Neural progenitor cell (in vitro differentiated cells): ENCODE measurements at regions not wholly inside any gene's neighbourhood (a gene's known extent, or its start where the extent isn't known, plus 50 kb on each side); places are given as distances from the start of the nearest gene placed in this dataset.

ENCODE experiments used
- EZH2phosphoT487 ChIP-seq: fragments of 200-600 bp; sonication (generic); IDR thresholded peaks from 2 replicates; pipeline ENCODE4 v1.6.1; 2017; ENCODE audit warnings: antibody characterized with exemption
- TF ChIP-seq, protein P1 (sequence below): fragments of 200-600 bp; sonication (generic); IDR thresholded peaks from 2 replicates; pipeline ENCODE4 v1.5.1; 2017; ENCODE audit warnings: antibody characterized with exemption, mild to moderate bottlenecking

- TF ChIP-seq, protein P1, sequence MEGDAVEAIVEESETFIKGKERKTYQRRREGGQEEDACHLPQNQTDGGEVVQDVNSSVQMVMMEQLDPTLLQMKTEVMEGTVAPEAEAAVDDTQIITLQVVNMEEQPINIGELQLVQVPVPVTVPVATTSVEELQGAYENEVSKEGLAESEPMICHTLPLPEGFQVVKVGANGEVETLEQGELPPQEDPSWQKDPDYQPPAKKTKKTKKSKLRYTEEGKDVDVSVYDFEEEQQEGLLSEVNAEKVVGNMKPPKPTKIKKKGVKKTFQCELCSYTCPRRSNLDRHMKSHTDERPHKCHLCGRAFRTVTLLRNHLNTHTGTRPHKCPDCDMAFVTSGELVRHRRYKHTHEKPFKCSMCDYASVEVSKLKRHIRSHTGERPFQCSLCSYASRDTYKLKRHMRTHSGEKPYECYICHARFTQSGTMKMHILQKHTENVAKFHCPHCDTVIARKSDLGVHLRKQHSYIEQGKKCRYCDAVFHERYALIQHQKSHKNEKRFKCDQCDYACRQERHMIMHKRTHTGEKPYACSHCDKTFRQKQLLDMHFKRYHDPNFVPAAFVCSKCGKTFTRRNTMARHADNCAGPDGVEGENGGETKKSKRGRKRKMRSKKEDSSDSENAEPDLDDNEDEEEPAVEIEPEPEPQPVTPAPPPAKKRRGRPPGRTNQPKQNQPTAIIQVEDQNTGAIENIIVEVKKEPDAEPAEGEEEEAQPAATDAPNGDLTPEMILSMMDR: no peak
- TF ChIP-seq EZH2phosphoT487: no peak
These were observed 1361.3 kb downstream of the PCDH9 start for GRCh38 chr13:65868884-65869283.
